GM19468 (cell line): ENCODE measurements at regions not wholly inside any gene's neighbourhood (a gene's known extent, or its start where the extent isn't known, plus 50 kb on each side); places are given as distances from the start of the nearest gene placed in this dataset.

Experiments used
- ATAC-seq: cut with Tn5 transposase; IDR thresholded peaks from one replicate; pipeline ENCODE4 v1.9.1; 2021; ENCODE audit warnings: mild to moderate bottlenecking, moderate library complexity, moderate number of reproducible peaks; ENCODE audit not compliant: unreplicated experiment; ENCODE audit errors: extremely low read depth

DNA sequence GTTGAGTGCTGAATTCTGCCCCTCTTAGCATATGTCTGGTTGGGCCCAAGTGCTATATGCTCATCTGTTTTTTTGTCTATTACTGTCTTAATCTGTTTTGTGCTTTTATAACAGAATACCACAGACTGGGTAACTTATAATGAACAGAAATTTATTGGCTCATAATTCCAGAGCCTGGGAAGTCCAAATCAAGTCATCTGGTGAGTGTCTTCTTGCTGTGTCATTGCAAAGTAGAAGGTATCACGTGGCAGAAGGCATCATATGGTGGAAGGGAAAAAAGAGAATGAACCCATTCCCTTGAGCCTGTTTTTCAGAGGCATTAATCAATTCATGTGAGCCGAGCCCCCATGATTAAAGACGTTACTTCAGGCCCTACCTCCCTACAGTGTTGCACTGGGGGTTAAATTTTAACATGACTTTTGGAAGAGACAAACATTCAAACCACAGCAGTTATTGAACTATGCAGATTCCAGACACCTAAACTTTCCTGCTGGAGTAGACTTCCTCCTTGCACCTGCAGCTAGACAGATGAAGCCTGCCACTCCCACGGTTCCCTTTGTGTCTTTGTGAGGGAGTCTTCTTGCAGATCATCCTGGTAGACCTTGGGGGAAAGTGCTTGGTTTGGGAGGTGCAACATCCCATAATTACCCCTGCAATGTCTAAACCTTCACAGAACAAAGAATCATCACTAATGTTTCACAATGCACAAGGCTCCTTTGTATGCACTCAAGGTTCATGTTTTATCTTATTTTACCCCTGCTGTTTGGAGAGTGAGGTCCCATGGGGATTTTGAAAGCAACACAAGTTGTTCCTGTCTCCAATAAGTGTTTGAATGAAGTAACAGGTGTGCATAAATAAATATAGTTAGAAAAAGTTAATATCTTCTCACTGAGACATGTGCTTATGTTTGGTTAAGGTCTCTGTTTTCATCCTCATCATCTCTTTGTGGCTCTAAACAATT lies 64.7 kb upstream of the XCR1 start:
- no peak for ATAC-seq

DNA sequence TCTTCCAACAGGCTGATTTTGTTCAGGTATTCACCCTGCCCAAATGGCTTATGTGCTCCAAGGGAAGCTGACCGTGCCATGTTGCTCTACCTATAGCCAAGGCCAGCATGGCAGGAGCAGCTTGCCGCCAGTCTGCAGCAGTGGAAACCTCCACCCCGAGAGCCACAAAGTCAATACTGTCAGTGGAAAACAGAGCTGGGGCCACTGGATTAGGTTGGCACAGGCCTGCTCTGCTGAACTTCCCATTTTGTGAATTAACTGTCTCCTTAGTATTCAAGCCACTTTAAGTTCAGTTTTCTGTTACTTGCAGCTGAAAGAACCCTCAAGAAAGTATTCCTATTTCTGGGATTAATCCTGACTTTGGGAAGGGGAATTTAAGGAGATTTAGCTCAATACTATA lies 63.8 kb upstream of the XCR1 start:
- no peak for ATAC-seq

DNA sequence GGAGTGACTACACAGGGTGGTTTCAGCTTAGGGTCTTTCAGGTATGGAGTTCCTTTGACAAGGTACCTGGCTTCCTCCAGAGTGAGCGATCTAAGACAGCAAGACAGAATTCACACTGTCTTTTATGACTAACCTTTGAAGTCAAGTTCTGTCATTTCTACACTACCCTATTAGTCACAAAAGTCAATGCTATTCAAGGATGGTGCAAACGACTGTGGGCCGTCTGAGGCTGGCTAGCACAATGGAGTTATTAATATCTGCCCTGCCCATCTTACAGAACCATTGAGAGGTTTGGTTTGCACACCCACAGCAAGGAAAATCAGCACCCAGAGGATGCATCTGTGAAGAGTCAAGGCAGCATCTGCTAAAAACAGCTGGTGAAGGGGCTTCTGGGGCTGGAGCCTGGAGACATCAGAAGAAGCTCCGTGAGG lies 62.9 kb upstream of the XCR1 start:
- ATAC-seq: no peak

DNA sequence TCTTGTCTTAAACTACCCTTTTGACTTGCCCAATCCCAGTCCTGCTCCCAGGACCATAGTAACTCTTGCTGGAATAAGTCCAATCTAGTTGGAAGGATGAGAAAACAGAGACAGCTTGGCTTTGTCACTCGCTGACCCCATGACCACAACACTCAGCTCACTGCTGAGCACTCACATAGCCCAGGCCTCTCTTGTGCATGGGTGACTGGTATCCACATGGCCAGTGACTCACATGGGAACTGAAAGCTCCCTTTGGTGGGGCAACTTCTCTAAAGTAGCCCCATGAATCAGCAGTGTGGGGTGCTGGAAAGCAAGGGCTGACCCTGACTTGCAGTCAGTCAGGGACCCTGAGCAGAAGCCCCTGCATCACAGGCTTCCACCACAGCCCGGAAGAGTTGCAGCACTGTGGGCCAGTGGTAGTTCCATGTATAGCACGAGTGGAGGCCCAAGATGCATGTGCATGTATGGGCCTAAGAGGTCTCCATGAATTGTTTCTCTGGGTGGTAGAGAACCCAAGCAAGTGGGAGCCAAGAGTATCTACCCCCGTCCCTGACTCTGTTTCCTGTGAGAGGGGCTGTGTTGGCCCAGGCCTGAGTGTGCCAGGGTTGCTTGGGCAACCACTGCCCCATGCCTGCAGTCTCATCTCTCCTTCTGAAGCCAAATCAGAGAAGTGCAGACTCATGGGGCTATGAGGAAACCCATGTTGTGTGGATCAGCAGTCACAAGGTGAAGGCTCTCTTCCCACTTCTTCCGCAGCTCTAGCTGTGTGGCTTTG lies 62.1 kb upstream of the XCR1 start:
- ATAC-seq: peak; percentile 61

DNA sequence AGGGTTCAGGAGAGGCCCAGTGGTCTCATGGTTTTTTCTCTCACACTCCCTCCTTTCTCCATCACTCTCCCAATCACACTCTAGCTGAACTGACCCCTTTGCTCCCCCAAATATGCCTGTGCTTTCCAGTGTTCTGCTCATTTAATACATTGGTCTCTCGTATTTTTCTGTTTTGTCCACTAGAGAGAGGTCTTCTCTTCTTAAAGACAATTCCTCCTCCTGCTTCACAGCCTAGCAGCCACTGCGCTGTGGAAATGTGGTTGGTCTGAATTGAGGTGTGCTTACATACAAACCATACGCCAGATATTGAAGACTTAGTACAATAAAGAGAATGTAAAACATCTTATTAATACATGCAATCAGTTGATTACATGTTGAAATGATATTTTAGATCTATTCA lies 60.6 kb upstream of the XCR1 start:
- ATAC-seq: no peak

DNA sequence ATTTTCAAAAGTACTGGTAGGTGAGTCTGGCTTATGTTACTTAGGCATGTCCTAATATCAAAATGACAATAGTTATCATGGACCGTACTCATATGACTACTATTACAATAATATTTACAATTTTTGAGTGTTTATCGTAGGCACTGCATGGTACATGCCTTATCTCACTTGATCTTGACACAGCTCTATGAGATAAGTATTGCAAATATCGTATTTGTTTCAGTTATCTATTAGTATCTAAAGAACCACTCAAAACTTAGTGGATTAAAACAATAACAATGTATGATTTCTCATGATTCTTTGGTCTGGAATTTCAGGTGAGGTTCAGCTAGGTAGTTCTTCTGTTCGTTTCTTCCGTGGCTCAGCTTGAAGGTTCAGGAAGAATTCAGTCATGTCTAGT lies 59.7 kb upstream of the XCR1 start:
- ATAC-seq: no peak

DNA sequence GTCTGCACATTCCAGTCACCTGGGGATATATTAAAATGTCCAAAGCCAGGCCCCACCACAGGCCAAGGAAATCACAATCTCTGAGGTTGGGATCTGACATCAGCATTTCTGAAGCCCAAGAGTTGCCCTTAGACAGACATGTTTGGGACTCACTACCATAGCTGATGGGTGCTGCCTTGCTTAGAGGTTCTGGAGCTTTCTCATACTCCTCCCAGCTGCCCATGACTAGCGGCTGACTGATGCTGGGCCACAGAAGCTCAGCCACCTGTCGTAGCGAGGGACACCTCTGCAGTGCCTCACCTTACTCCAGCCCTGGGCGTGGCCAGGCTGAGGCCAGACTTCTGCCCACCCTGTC lies 58.8 kb upstream of the XCR1 start:
- ATAC-seq: no peak

DNA sequence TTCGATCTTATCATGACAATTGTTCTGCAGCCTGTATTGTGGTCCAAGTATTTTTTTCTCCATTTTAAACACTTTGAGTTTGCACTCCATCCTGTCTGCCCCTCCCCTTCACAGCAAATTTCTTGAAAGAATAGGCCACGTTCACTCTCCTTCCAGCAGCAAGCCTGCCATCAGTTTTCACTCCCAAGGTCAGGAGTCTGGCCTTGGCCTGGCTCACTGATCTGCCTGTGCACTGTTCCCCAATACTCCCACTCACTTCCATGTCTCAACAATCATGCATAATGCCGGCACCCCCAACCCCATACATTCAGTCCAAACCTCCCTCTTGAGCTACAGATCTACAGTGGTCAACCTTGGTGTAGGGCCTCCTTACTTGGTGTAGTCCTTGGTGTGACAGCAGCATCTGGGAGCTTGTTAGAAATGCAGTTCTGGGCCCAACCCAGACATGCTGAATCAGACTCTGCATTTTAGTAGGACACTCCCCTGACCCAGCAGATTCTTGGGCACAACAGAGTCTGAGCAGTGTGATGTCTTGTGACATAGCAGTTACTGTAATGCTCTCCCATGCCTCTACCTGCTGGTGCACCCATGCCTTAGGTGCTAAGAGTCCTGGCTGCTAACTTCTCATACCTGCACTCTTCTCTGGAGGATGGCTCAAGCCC lies 58.3 kb upstream of the XCR1 start:
- ATAC-seq: no peak

DNA sequence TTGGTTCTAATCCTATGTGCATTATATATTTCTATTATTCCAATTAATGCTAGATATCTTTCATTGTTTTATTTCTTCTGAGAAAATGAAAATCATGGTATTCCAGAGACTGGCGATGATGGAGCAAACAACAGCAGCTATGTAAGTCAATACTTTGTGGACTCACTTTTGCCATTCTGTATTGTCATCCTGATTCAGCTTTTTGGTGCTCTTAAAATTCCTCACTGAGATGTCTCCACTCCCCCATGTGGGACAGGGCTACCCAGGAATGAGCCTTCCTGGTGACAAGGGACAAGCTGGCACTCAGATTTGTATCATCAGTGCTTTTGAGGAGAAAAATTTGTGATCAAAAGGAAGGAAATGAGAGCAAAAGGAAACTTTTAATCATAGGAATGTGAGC lies 56.7 kb upstream of the XCR1 start:
- ATAC-seq: no peak

DNA sequence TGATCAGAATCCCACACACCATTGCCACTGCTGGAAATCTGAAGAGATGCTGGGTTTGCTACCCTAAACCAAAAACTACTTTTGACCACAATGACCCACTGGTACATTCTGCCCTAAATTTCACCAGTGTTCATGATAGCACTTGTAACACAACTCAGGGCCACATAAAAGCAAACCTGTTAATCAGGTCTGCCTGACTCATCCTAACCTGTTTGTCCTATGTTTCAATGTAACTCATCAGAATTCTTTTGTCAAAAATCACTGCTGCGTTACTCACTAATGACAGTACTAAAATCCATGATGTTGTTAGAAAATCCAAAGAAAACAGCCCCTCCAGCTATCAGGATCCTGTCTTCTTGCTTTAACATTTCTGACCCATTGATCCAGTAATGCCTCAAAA lies 55.6 kb upstream of the XCR1 start:
- ATAC-seq: no peak

DNA sequence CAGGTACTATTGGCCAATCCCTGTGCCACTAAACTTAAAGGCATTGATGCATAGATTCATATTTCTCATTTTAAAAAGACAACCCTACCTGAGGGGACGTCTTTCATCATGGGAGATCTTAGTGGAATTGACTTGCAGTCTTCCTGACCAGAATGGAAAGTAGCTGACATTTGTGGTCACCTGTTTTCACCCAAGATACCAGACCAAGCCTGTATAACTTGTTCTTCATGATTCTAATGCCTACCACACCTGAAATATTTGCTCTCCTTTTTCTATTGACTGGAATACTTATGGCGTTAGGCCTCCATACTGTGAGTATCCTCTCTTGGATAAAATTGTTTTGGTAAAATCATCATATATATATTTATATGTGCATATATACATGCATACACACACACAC lies 54.7 kb upstream of the XCR1 start:
- no peak for ATAC-seq

DNA sequence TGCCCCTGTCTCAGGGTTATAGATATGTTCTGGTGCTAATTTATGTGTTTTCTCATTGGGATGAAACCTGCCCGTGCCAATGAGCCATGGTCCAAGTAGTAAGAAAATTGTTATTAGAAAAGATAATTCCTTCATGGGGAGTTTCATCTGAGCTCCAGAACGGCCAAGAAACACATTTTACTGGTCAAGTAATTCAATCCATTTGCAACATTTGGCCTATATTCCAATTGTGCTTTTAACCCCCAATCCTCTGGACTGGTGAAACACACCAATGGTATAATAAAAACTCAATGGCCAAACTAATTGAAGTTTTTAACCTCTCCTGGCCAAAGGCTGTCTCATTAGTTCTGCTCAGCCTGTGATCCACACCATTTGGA lies 53.7 kb upstream of the XCR1 start:
- ATAC-seq: no peak

DNA sequence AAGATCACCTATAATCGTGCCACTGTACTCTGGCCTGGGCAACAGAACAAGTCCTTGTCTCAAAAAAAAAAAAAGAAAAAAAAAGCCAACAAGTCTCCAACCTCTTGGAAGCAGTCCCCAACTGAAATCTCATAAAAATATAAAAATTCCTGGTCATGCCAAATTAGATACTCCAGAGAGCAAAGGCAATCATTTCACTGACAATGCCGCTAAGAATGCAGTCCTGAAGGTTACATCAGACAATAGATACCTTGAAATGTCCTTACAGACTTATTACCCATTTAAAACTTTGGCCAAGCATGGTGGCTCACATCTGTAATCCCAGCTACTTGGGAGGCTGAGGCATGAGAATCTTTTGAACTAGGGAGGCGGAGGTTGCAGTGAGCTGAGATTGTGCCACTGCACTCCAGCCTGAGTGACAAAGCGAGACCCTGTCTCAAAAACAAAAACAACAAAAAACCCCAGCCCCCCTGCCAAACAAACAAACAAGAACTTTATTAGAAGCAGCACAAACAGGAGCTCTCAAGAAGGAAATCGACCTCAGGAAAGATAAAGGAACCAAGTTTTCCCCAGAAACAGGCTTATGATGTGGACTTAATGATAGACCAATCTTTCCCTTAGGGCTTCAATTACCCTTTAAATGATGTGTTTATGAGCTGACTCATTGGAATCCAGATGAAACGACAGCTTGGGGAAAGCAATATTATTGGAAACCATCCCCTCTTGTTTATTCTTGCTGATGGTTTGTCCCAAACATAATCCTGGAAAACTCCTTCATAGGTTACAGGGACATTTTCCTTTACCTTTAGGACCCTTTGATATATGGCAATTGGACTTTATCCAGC lies 53.1 kb upstream of the XCR1 start:
- no peak for ATAC-seq

DNA sequence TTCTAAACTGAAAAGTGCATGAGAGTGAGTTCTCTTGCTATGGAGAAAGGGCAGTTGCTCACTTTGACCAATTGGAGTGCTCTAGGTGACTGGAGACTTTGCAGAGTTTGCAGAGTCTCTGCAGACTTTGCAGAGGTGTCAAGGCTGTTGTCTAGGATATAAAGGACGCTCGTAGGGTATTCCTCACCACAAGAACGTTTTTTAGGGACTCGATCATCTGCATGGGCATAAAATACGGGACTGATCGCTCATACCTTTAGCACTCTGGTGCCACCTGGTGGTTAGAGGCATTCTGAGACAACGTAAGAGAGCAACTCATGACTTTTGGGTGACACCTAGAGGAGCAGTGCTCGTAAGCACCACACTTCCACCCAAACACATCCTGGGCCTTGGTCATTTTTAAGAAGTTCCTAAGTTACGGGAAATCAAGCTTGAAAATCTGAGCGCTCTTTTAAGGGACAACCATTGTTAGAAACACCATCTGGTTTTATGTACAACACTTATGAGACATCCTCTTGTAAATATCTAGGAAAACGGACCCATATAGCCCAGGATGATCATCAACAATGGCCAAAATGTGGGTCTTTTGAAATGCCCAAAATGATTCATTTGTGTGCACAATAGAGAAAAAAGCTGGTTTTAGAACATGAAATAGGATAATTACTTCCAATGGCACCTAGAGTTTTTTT lies 51.6 kb upstream of the XCR1 start:
- no peak for ATAC-seq
